Thoracic aorta (tissue), 2 donors: ENCODE measurements at regions not wholly inside any gene's neighbourhood (a gene's known extent, or its start where the extent isn't known, plus 50 kb on each side); places are given as distances from the start of the nearest gene placed in this dataset.
A peak's percentile ranks its signal among the peaks of the same experiment; 100 is the strongest.

Source experiments
- ATAC-seq: fragments of 150-250 bp; one replicate; pipeline ENCODE4 v1.8.0; 2017; ENCODE audit warnings: low read depth; ENCODE audit not compliant: insufficient number of reproducible peaks, low FRiP score
- DNase-seq: peaks from one replicate; pipeline ENCODE4 v3.0.0-alpha.2; 2020; ENCODE audit warnings: low spot score
- H3K27ac ChIP-seq, 2 donors: fragments of 200-600 bp; sonication (generic); 1 replicate in 1 of 2; 2 replicates in 1 of 2; pipeline ENCODE4 v1.5.1; 2016; ENCODE audit warnings: mild to moderate bottlenecking in 2 of 2, moderate library complexity in 2 of 2
- H3K27me3 ChIP-seq: fragments of 200-600 bp; sonication (generic); replicated peaks from 2 replicates; pipeline ENCODE4 v1.6.0; 2016; ENCODE audit warnings: mild to moderate bottlenecking; ENCODE audit not compliant: insufficient read depth
- H3K36me3 ChIP-seq: fragments of 200-600 bp; sonication (generic); one replicate; pipeline ENCODE4 v1.5.1; 2016
- H3K4me1 ChIP-seq, 2 donors: fragments of 200-600 bp; sonication (generic); 1 replicate in 1 of 2; 2 replicates in 1 of 2; pipeline versions ENCODE4 v1.5.1 to v1.6.0; 2016; ENCODE audit warnings: low read depth in 2 of 2, mild to moderate bottlenecking in 1 of 2; ENCODE audit not compliant: control insufficient read depth in 1 of 2
- H3K4me3 ChIP-seq: fragments of 200-600 bp; sonication (generic); 2 replicates; pipeline ENCODE4 v1.5.1; 2016; ENCODE audit warnings: mild to moderate bottlenecking
- H3K9me3 ChIP-seq: fragments of 200-600 bp; sonication (generic); 2 replicates; pipeline ENCODE4 v1.5.1; 2016
- CTCF ChIP-seq: fragments of 200-600 bp; sonication (generic); IDR thresholded peaks from one replicate; pipeline ENCODE4 v1.5.1; 2019; ENCODE audit warnings: antibody characterized with exemption

GRCh38 chr11:122337704-122338103 is 221.7 kb upstream of the BLID start:
- no peak for DNase-seq
- H3K27me3 ChIP-seq = no peaks in the 10 kb centered on the region
- no peak for TF ChIP-seq CTCF
- no peaks in the 10 kb centered on the region for H3K36me3 ChIP-seq
- H3K4me1 ChIP-seq = peaks cover 13 to 78% of the 10 kb centered on the region in 2 donors
- H3K9me3 ChIP-seq = no peaks in the 10 kb centered on the region
- ATAC-seq = no peak
- H3K4me3 ChIP-seq = peak overlapping the region; percentile 46
- peak overlapping the region; percentile 80 to 81 for H3K27ac ChIP-seq

GRCh38 chr11:122337241-122337640 is 221.2 kb upstream of the BLID start:
- ATAC-seq = no peak
- H3K9me3 ChIP-seq = no peaks in the 10 kb centered on the region
- H3K36me3 ChIP-seq = no peaks in the 10 kb centered on the region
- H3K4me1 ChIP-seq = peaks cover 8 to 75% of the 10 kb centered on the region in 2 donors
- H3K4me3 ChIP-seq = peak overlapping the region; percentile 46
- no peak for TF ChIP-seq CTCF
- peak overlapping the region; percentile 80 to 81 for H3K27ac ChIP-seq
- no peak for DNase-seq
- no peaks in the 10 kb centered on the region for H3K27me3 ChIP-seq

GRCh38 chr11:122336706-122337105 is 220.7 kb upstream of the BLID start:
- H3K4me3 ChIP-seq = peak overlapping the region; percentile 17
- no peak for ATAC-seq
- DNase-seq = no peak

GRCh38 chr11:122334546-122335339 is 218.7 kb upstream of the BLID start:
- H3K4me3 ChIP-seq = peak overlapping the region; percentile 52
- no peaks in the 10 kb centered on the region for H3K9me3 ChIP-seq
- ATAC-seq = no peak
- H3K27me3 ChIP-seq = no peaks in the 10 kb centered on the region
- no peak for TF ChIP-seq CTCF
- H3K36me3 ChIP-seq = no peaks in the 10 kb centered on the region
- DNase-seq = no peak
- H3K27ac ChIP-seq = peak overlapping the region; percentile 80 to 81
- H3K4me1 ChIP-seq = peaks cover 5 to 64% of the 10 kb centered on the region in 2 donors

More at GRCh38 chr11:122336706-122337105, 220.7 kb upstream of the BLID start:
- no peaks in the 10 kb centered on the region for H3K27me3 ChIP-seq
- H3K27ac ChIP-seq = peak overlapping the region; percentile 80 to 81
- no peak for TF ChIP-seq CTCF
- H3K4me1 ChIP-seq = peaks cover 8 to 72% of the 10 kb centered on the region in 2 donors
- H3K36me3 ChIP-seq = no peaks in the 10 kb centered on the region
- H3K9me3 ChIP-seq = no peaks in the 10 kb centered on the region

GRCh38 chr11:122333467-122333866 is 217.5 kb upstream of the BLID start:
- no peak for TF ChIP-seq CTCF
- peaks cover 5 to 52% of the 10 kb centered on the region in 2 donors for H3K4me1 ChIP-seq
- H3K9me3 ChIP-seq = no peaks in the 10 kb centered on the region
- no peaks in the 10 kb centered on the region for H3K36me3 ChIP-seq
- DNase-seq = no peak
- no peaks in the 10 kb centered on the region for H3K27me3 ChIP-seq
- no peak overlapping the region for H3K4me3 ChIP-seq
- no peak for ATAC-seq
- H3K27ac ChIP-seq = no peak overlapping the region
